Neural cell (in vitro differentiated cells): ENCODE measurements at regions not wholly inside any gene's neighbourhood (a gene's known extent, or its start where the extent isn't known, plus 50 kb on each side); places are given as distances from the start of the nearest gene placed in this dataset.

Experiments
- H2AFZ ChIP-seq: fragments of 200-600, 300-800 bp; sonication (generic), shearing (Covaris generic); 2 replicates; pipeline ENCODE4 v1.6.0; 2014; ENCODE audit warnings: low read depth, mild to moderate bottlenecking, antibody characterized with exemption, low read length, moderate library complexity
- H3F3A ChIP-seq: fragments of 200-600 bp; shearing (Covaris generic); 2 replicates; pipeline ENCODE4 v1.6.1; 2016; ENCODE audit warnings: mild to moderate bottlenecking, moderate library complexity, mixed read lengths, antibody characterized with exemption, low read length; ENCODE audit not compliant: insufficient read depth, poor library complexity, severe bottlenecking
- H3K27ac ChIP-seq: fragments of 200-600, 300-800 bp; sonication (generic), shearing (Covaris generic); 2 replicates; pipeline ENCODE4 v1.5.1; 2014; ENCODE audit warnings: mild to moderate bottlenecking, low read length, moderate library complexity
- H3K27me3 ChIP-seq: fragments of 300-800, 200-600 bp; sonication (generic), shearing (Covaris generic); 2 replicates; pipeline ENCODE4 v1.6.0; 2014; ENCODE audit warnings: mild to moderate bottlenecking, low read depth, low read length, moderate library complexity; ENCODE audit not compliant: insufficient read depth
- H3K36me3 ChIP-seq: fragments of 300-800, 200-600 bp; sonication (generic), shearing (Covaris generic); 2 replicates; pipeline ENCODE4 v1.5.1; 2014; ENCODE audit warnings: mild to moderate bottlenecking, antibody characterized with exemption, low read length, moderate library complexity; ENCODE audit not compliant: insufficient read depth
- H3K4me2 ChIP-seq: fragments of 300-800, 200-600 bp; sonication (generic), shearing (Covaris generic); 2 replicates; pipeline ENCODE4 v1.6.0; 2014; ENCODE audit warnings: mild to moderate bottlenecking, low read length
- H3K4me3 ChIP-seq: fragments of 300-800, 200-600 bp; sonication (generic), shearing (Covaris generic); 2 replicates; pipeline ENCODE4 v1.5.1; 2014; ENCODE audit warnings: mild to moderate bottlenecking, low read length, moderate library complexity
- H3K79me2 ChIP-seq: fragments of 200-600 bp; shearing (Covaris generic); replicated peaks from 2 replicates; pipeline ENCODE4 v1.6.0; 2014; ENCODE audit warnings: mild to moderate bottlenecking, low read length, moderate library complexity; ENCODE audit not compliant: insufficient read depth
- H3K9ac ChIP-seq: fragments of 300-800, 200-600 bp; sonication (generic), shearing (Covaris generic); 2 replicates; pipeline ENCODE4 v1.6.1; 2016; ENCODE audit warnings: mild to moderate bottlenecking, low read length, mixed read lengths
- H3K9me2 ChIP-seq: fragments of 200-600 bp; shearing (Covaris generic); 2 replicates; pipeline ENCODE4 v1.6.1; 2016; ENCODE audit warnings: mild to moderate bottlenecking, low read length, mixed read lengths; ENCODE audit not compliant: insufficient read depth
- H3K9me3 ChIP-seq: fragments of 200-600, 300-800 bp; sonication (generic), shearing (Covaris generic); 2 replicates; pipeline ENCODE4 v1.6.1; 2016; ENCODE audit warnings: mild to moderate bottlenecking, mixed run types, low read length, moderate library complexity, mixed read lengths
- H4K20me1 ChIP-seq: fragments of 200-600 bp; shearing (Covaris generic); 2 replicates; pipeline ENCODE4 v1.6.1; 2016; ENCODE audit warnings: mild to moderate bottlenecking, mixed run types; ENCODE audit not compliant: insufficient read depth
- EP300 ChIP-seq: fragments of 450-650 bp; conservative IDR thresholded peaks from 2 replicates; pipeline ENCODE4 v1.6.1; 2014; ENCODE audit warnings: antibody characterized with exemption, mild to moderate bottlenecking, moderate library complexity; ENCODE audit not compliant: poor library complexity, severe bottlenecking
- EZH2 ChIP-seq: fragments of 200-600, 300-800 bp; shearing (Covaris generic), sonication (generic); IDR thresholded peaks from 2 replicates; pipeline ENCODE4 v1.6.1; 2014; ENCODE audit warnings: antibody characterized with exemption, low read length, borderline replicate concordance, mild to moderate bottlenecking; ENCODE audit not compliant: insufficient read depth, poor library complexity, severe bottlenecking
- MXI1 ChIP-seq: fragments of 450-650 bp; conservative IDR thresholded peaks from 2 replicates; pipeline ENCODE4 v1.6.1; 2014; ENCODE audit warnings: antibody characterized with exemption, mild to moderate bottlenecking; ENCODE audit not compliant: poor library complexity, severe bottlenecking
- POLR2AphosphoS5 ChIP-seq: IDR thresholded peaks from 2 replicates; pipeline ENCODE4 v1.6.1; 2012
- RAD21 ChIP-seq: fragments of 450-650 bp; conservative IDR thresholded peaks from 2 replicates; pipeline ENCODE4 v1.6.1; 2014; ENCODE audit warnings: antibody characterized with exemption, mild to moderate bottlenecking, moderate library complexity
- SMC3 ChIP-seq: fragments of 450-650 bp; conservative IDR thresholded peaks from 2 replicates; pipeline ENCODE4 v1.6.1; 2014; ENCODE audit warnings: antibody characterized with exemption, mild to moderate bottlenecking, moderate library complexity; ENCODE audit not compliant: poor library complexity
- TAF1 ChIP-seq: IDR thresholded peaks from 2 replicates; pipeline ENCODE4 v1.6.1; 2012; ENCODE audit warnings: low read depth
- TF ChIP-seq, protein P1 (sequence below): IDR thresholded peaks from 2 replicates; pipeline ENCODE4 v1.6.1; 2012; ENCODE audit warnings: borderline replicate concordance
- TF ChIP-seq, protein P2 (sequence below): fragments of 450-650 bp; IDR thresholded peaks from 2 replicates; pipeline ENCODE4 v1.5.1; 2014; ENCODE audit warnings: antibody characterized with exemption, mild to moderate bottlenecking, moderate library complexity; ENCODE audit not compliant: poor library complexity, severe bottlenecking

DNA sequence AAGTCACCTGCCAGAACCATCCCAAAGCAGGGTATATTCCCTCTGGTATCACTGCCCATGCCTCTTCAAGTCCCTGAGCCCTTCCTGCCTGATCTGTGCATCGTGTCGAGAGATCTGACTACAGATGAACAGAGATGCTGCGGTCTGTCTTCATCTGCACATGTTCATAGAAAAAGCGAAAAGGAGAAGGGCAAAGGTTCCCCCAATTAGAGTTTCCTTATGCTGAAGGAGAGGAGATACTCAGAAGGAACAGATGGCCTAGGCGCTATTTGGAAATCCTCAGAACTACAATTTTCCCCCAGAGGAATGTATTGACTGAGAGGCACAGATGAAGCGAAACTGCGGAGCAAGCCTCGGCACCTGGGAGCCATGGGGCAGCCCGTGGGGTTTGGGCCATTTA, 170.9 kb downstream of the SEC61B start:
- Histone ChIP-seq H3K9ac (no peak overlapping the region), H3K4me3 (no peak overlapping the region), H3K4me2 (no peak overlapping the region), H3K79me2 (no peaks in the 10 kb centered on the region), H2AFZ (no peak overlapping the region), H3K36me3 (no peaks in the 10 kb centered on the region), H4K20me1 (no peaks in the 10 kb centered on the region), H3F3A (no peaks in the 10 kb centered on the region), H3K9me3 (no peaks in the 10 kb centered on the region), H3K9me2 (no peaks in the 10 kb centered on the region), H3K27me3 (no peaks in the 10 kb centered on the region), H3K27ac (no peak overlapping the region)
- TF ChIP-seq RAD21 (no peak), EP300 (no peak), TAF1 (no peak), POLR2AphosphoS5 (no peak), MXI1 (no peak), SMC3 (no peak), EZH2 (no peak)
- TF ChIP-seq, protein P1, sequence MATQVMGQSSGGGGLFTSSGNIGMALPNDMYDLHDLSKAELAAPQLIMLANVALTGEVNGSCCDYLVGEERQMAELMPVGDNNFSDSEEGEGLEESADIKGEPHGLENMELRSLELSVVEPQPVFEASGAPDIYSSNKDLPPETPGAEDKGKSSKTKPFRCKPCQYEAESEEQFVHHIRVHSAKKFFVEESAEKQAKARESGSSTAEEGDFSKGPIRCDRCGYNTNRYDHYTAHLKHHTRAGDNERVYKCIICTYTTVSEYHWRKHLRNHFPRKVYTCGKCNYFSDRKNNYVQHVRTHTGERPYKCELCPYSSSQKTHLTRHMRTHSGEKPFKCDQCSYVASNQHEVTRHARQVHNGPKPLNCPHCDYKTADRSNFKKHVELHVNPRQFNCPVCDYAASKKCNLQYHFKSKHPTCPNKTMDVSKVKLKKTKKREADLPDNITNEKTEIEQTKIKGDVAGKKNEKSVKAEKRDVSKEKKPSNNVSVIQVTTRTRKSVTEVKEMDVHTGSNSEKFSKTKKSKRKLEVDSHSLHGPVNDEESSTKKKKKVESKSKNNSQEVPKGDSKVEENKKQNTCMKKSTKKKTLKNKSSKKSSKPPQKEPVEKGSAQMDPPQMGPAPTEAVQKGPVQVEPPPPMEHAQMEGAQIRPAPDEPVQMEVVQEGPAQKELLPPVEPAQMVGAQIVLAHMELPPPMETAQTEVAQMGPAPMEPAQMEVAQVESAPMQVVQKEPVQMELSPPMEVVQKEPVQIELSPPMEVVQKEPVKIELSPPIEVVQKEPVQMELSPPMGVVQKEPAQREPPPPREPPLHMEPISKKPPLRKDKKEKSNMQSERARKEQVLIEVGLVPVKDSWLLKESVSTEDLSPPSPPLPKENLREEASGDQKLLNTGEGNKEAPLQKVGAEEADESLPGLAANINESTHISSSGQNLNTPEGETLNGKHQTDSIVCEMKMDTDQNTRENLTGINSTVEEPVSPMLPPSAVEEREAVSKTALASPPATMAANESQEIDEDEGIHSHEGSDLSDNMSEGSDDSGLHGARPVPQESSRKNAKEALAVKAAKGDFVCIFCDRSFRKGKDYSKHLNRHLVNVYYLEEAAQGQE: no peak
- TF ChIP-seq, protein P2, sequence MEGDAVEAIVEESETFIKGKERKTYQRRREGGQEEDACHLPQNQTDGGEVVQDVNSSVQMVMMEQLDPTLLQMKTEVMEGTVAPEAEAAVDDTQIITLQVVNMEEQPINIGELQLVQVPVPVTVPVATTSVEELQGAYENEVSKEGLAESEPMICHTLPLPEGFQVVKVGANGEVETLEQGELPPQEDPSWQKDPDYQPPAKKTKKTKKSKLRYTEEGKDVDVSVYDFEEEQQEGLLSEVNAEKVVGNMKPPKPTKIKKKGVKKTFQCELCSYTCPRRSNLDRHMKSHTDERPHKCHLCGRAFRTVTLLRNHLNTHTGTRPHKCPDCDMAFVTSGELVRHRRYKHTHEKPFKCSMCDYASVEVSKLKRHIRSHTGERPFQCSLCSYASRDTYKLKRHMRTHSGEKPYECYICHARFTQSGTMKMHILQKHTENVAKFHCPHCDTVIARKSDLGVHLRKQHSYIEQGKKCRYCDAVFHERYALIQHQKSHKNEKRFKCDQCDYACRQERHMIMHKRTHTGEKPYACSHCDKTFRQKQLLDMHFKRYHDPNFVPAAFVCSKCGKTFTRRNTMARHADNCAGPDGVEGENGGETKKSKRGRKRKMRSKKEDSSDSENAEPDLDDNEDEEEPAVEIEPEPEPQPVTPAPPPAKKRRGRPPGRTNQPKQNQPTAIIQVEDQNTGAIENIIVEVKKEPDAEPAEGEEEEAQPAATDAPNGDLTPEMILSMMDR: no peak

DNA sequence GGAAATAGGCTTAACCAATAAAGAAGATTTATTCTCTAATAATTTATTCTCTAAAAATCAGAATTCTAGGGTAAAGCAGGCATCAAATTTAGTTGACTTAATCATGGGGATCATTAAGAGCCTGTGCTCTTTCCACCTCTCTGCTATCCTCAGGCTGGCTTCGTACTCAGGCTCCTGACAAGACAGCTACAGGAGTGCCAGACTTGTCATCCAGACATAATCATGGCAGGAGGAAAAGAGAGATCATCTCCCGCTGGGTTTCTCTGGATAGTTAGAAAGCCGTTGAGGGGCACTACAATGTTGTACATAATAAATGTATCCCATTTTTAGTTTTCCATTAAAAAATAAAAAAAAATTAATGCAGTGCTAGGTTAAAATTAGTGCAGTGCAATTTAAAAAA, 171.9 kb downstream of the SEC61B start:
- Histone ChIP-seq H3F3A (no peaks in the 10 kb centered on the region), H4K20me1 (no peaks in the 10 kb centered on the region), H2AFZ (no peak overlapping the region), H3K9me2 (no peaks in the 10 kb centered on the region), H3K4me3 (no peak overlapping the region), H3K79me2 (no peaks in the 10 kb centered on the region), H3K9ac (no peak overlapping the region), H3K4me2 (no peak overlapping the region), H3K9me3 (no peaks in the 10 kb centered on the region), H3K27me3 (no peaks in the 10 kb centered on the region), H3K36me3 (no peaks in the 10 kb centered on the region), H3K27ac (peak overlapping the region; percentile 64)
- TF ChIP-seq, protein P2: no peak
- TF ChIP-seq MXI1 (no peak), POLR2AphosphoS5 (peak; percentile 45), EP300 (peak; percentile 76), SMC3 (no peak), TAF1 (no peak), EZH2 (no peak), RAD21 (no peak)
- TF ChIP-seq, protein P1: no peak
